GM10248 (cell line): ENCODE measurements at regions not wholly inside any gene's neighbourhood (a gene's known extent, or its start where the extent isn't known, plus 50 kb on each side); places are given as distances from the start of the nearest gene placed in this dataset.

ENCODE experiments used
- CTCF ChIA-PET: fragments of 300-600 bp; sonication (Branson Sonifier 250); formaldehyde crosslinking; extraction: SDS; loops from one replicate; lab custom pipeline; 2021; ENCODE audit warnings: antibody characterized with exemption; lab: Yijun Ruan, JAX
- POLR2A ChIA-PET: fragments of 350-650 bp; sonication (Branson Sonifier 250); formaldehyde crosslinking; extraction: SDS; loops from one replicate; lab custom pipeline; 2020; ENCODE audit warnings: antibody characterized with exemption; lab: Yijun Ruan, JAX
- DNase-seq: peaks from one replicate; pipeline ENCODE4 v3.0.0; 2012; ENCODE audit errors: extremely low spot score
- CTCF ChIP-seq: IDR thresholded peaks from 2 replicates; pipeline ENCODE4 v1.5.1; 2012; ENCODE audit warnings: mild to moderate bottlenecking, low read depth; ENCODE audit errors: extremely low read depth, missing control alignments, control extremely low read depth

DNA sequence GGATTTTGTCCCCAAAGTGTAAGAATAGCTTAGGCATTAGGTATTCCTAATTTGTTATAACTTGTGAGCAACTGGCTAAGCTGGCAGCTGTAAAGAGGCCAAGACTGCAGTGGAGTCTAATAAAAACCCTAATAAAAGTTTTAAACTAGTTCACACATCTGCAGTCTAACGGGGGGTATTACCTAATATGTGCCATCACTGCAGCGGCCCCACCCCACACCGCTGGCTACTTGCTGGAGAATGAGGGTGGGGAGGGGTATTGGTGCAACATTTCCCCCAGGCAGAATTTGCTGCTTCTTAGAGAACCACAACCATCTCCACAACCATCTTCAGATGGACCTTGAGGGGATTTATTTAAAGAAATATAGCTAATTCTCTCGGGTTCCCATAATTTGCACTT is 135.0 kb downstream of the ZC3H11B start:
- ChIA-PET POLR2A (no interaction called here), CTCF (interaction anchor here (0.7 to 1.4 kb wide), 5 partner anchors 8 to 35 kb away, joined by 3 to 5 read pairs (median 3); no protein-coding TSS in a partner anchor)
- TF ChIP-seq CTCF = no peak
- DNase-seq = no peak

GRCh38 chr1:219476716-219477115 is 136.2 kb downstream of the ZC3H11B start:
- no peak for TF ChIP-seq CTCF
- POLR2A ChIA-PET = no interaction called here
- DNase-seq = no peak
- CTCF ChIA-PET = interaction anchor here (1.0 to 1.4 kb wide), 3 partner anchors 10 to 34 kb away, joined by 3 read pairs; no protein-coding TSS in a partner anchor

DNA sequence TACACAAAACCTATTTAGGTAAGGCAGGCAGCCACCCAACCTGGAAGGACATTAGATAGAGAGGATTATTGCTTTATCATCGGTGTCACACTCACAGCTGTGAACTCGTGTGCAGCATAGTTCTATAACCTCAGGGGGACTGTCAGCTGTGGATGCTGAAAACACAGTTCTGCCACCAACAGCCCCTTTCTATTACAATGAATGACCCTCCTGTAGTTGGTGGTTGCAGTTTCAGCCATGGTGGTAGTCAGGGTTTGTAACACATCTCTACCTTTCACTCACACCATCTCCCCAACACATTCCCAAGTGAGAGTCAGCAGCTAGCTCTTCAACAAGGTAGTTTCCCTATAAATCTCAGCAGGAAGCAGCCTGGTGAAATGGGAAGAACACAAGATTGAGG is 136.8 kb downstream of the ZC3H11B start:
- no peak for TF ChIP-seq CTCF
- ChIA-PET POLR2A (no interaction called here), CTCF (no interaction called here)
- no peak for DNase-seq

DNA sequence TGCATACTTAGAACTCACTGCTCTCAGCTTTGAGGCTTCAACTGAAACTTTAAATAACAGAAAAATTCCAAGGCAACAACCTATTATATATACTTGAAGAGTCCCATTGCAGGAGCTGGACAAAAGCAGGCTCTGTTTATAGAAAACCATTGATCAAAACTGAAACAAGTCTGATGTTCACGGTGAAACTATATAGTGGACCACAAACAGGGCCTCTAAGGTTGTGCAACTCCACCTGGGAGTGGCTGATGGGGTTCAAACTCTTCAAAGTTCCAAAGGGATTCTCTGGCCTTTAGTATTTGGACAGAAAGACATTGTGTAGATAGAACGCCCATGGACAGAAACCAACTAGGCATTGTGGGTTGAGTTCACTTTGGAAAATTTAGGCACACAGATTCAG is 140.3 kb downstream of the ZC3H11B start:
- TF ChIP-seq CTCF = no peak
- ChIA-PET CTCF (interaction anchor here (0.7 to 1.1 kb wide), 2 partner anchors 47 to 94 kb away, joined by 3 to 4 read pairs; no protein-coding TSS in a partner anchor), POLR2A (no interaction called here)
- no peak for DNase-seq

DNA sequence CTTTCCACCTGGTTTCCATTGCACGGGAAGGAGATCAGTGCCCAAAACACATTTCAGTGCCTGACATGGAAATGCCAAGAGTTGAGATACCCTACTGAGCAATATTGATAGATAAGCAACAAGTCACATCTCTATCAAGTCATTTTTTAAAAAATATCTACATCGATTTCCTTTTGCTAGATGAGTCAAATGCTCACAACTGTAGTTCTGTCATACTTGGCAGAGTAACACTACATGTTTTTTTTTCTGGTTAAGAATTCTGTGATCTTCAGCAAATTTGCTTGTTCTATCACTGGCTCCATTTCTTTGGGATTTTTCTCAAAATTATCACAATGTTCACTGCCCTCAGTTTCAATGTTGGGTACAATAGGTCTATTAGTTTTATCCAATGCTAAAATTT is 145.4 kb downstream of the ZC3H11B start:
- TF ChIP-seq CTCF = no peak
- POLR2A ChIA-PET = no interaction called here
- no peak for DNase-seq
- CTCF ChIA-PET = interaction anchor here (1.1 kb wide), 1 partner anchor 12 kb away, joined by 3 read pairs; no protein-coding TSS in a partner anchor

DNA sequence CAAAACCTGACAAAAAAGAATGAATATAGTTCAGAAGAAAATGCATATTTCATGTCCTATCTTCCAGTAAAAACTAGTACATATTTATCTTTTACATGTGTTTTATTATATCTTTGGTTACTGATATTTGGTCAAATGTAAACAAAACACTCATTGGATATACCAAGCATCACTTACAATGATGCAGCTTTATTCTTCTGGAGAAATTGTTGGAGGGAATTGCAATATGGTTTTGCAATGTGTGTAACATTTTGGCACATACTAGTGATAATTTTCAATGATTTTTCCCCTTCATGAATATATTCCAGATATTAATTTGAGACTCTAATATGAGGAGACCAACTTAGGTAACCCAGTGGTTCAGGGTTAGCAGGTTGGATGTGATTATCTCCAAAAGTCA is 146.1 kb downstream of the ZC3H11B start:
- no peak for TF ChIP-seq CTCF
- DNase-seq = no peak
- CTCF ChIA-PET = interaction anchor here (1.6 kb wide), 1 partner anchor 15 kb away, joined by 5 read pairs; no protein-coding TSS in a partner anchor
- POLR2A ChIA-PET = no interaction called here
